Vagina (tissue), 2 donors: ENCODE measurements at regions not wholly inside any gene's neighbourhood (a gene's known extent, or its start where the extent isn't known, plus 50 kb on each side); places are given as distances from the start of the nearest gene placed in this dataset.
A peak's percentile ranks its signal among the peaks of the same experiment; 100 is the strongest.

Experiments
- DNase-seq, 2 donors: peaks; one replicate each; pipeline ENCODE4 v3.0.0-alpha.2; 2017; ENCODE audit errors: extremely low spot score in 2 of 2
- H3K27ac ChIP-seq: fragments of 200-600 bp; sonication (generic); one replicate; pipeline ENCODE4 v1.5.1; 2019
- H3K27me3 ChIP-seq: fragments of 200-600 bp; sonication (generic); one replicate; pipeline ENCODE4 v1.5.1; 2019
- H3K36me3 ChIP-seq, 2 donors: fragments of 200-600 bp; sonication (generic); one replicate each; pipeline ENCODE4 v1.5.1; 2017 to 2019
- H3K4me1 ChIP-seq: fragments of 200-600 bp; sonication (generic); one replicate; pipeline ENCODE4 v1.5.1; 2019
- H3K4me3 ChIP-seq, 2 donors: fragments of 200-600 bp; sonication (generic); 1 replicate in 1 of 2; 2 replicates in 1 of 2; pipeline ENCODE4 v1.5.1; 2016 to 2019
- H3K9me3 ChIP-seq: fragments of 200-600 bp; sonication (generic); one replicate; pipeline ENCODE4 v1.5.1; 2019
- CTCF ChIP-seq, 3 experiments: fragments of 450-650 bp in 2 of 3; fragments of 200-600 bp in 1 of 3; sonication (generic) in 1 of 3; IDR thresholded peaks; one replicate each; pipeline ENCODE4 v1.5.1; 2017 to 2019; ENCODE audit warnings: antibody characterized with exemption in 3 of 3, mild to moderate bottlenecking in 2 of 3, moderate library complexity in 2 of 3
- POLR2A ChIP-seq, 2 donors: fragments of 450-650 bp; IDR thresholded peaks; one replicate each; pipeline ENCODE4 v1.6.1; 2017; ENCODE audit warnings: antibody characterized with exemption in 2 of 2, mild to moderate bottlenecking in 2 of 2, moderate library complexity in 2 of 2
- POLR2AphosphoS5 ChIP-seq, 2 donors: sonication (generic); formaldehyde crosslinking; IDR thresholded peaks; one replicate each; pipeline ENCODE4 v1.9.0; 2017; ENCODE audit warnings: antibody characterized with exemption in 2 of 2, mild to moderate bottlenecking in 2 of 2, low read depth in 1 of 2; ENCODE audit not compliant: insufficient read depth in 1 of 2
- intact Hi-C: fragments of 100-400 bp; cut with DNase I; formaldehyde crosslinking; loops from one replicate; pipeline ENCODE4 v1.15.1; 2023

GRCh38 chr2:160561551-160562295 lies 68.1 kb upstream of the RBMS1 start:
- Histone ChIP-seq H3K4me3 (no peak overlapping the region), H3K4me1 (no peaks in the 10 kb centered on the region), H3K36me3 (no peaks in the 10 kb centered on the region), H3K27me3 (no peaks in the 10 kb centered on the region), H3K27ac (no peak overlapping the region), H3K9me3 (no peaks in the 10 kb centered on the region)
- TF ChIP-seq POLR2A (IDR thresholded peaks at IDR 0.05), result no peak
- TF ChIP-seq POLR2AphosphoS5 (IDR thresholded peaks at IDR 0.05; ENCODE audit: insufficient read depth in 1 of 2, low read depth in 1 of 2), result peak in 1 of 2 donors; percentile 9
- no peak for DNase-seq
- intact Hi-C loops, result no loop called here

GRCh38 chr2:160562730-160563129 lies 69.1 kb upstream of the RBMS1 start:
- Histone ChIP-seq H3K27me3 (no peaks in the 10 kb centered on the region), H3K27ac (no peak overlapping the region), H3K4me3 (no peak overlapping the region), H3K4me1 (no peaks in the 10 kb centered on the region), H3K9me3 (no peaks in the 10 kb centered on the region), H3K36me3 (no peaks in the 10 kb centered on the region)
- no peak for DNase-seq
- intact Hi-C loops, result no loop called here
- TF ChIP-seq POLR2A (IDR thresholded peaks at IDR 0.05) (no peak), POLR2AphosphoS5 (IDR thresholded peaks at IDR 0.05; ENCODE audit: insufficient read depth in 1 of 2, low read depth in 1 of 2) (no peak), CTCF (IDR thresholded peaks at IDR 0.05) (no peak)

GRCh38 chr2:160564591-160564990 lies 71.0 kb upstream of the RBMS1 start:
- intact Hi-C loops, result no loop called here
- Histone ChIP-seq H3K9me3 (no peaks in the 10 kb centered on the region), H3K4me1 (no peaks in the 10 kb centered on the region), H3K36me3 (no peaks in the 10 kb centered on the region), H3K27ac (no peak overlapping the region), H3K27me3 (no peaks in the 10 kb centered on the region), H3K4me3 (no peak overlapping the region)
- TF ChIP-seq POLR2A (IDR thresholded peaks at IDR 0.05) (no peak), POLR2AphosphoS5 (IDR thresholded peaks at IDR 0.05; ENCODE audit: insufficient read depth in 1 of 2, low read depth in 1 of 2) (no peak), CTCF (IDR thresholded peaks at IDR 0.05) (no peak)
- no peak for DNase-seq

GRCh38 chr2:160565099-160565845 lies 71.7 kb upstream of the RBMS1 start:
- H3K9me3 ChIP-seq, result no peaks in the 10 kb centered on the region
- H3K36me3 ChIP-seq, result no peaks in the 10 kb centered on the region
- H3K4me1 ChIP-seq, result no peaks in the 10 kb centered on the region
- H3K4me3 ChIP-seq, result no peak overlapping the region
- no peak for DNase-seq
- TF ChIP-seq POLR2A (IDR thresholded peaks at IDR 0.05) (no peak), POLR2AphosphoS5 (IDR thresholded peaks at IDR 0.05; ENCODE audit: insufficient read depth in 1 of 2, low read depth in 1 of 2) (no peak), CTCF (IDR thresholded peaks at IDR 0.05) (no peak)
- no peaks in the 10 kb centered on the region for H3K27me3 ChIP-seq
- intact Hi-C loops, result no loop called here
- H3K27ac ChIP-seq, result no peak overlapping the region

GRCh38 chr2:160566717-160567116 lies 73.1 kb upstream of the RBMS1 start:
- intact Hi-C loops, result no loop called here
- no peaks in the 10 kb centered on the region for H3K4me1 ChIP-seq
- H3K9me3 ChIP-seq, result no peaks in the 10 kb centered on the region
- H3K27me3 ChIP-seq, result no peaks in the 10 kb centered on the region
- H3K4me3 ChIP-seq, result no peak overlapping the region
- H3K36me3 ChIP-seq, result no peaks in the 10 kb centered on the region
- TF ChIP-seq POLR2AphosphoS5 (IDR thresholded peaks at IDR 0.05; ENCODE audit: insufficient read depth in 1 of 2, low read depth in 1 of 2) (no peak), CTCF (IDR thresholded peaks at IDR 0.05) (no peak), POLR2A (IDR thresholded peaks at IDR 0.05) (no peak)
- no peak for DNase-seq
- H3K27ac ChIP-seq, result no peak overlapping the region
